GM18505 (cell line): ENCODE measurements at regions not wholly inside any gene's neighbourhood (a gene's known extent, or its start where the extent isn't known, plus 50 kb on each side); places are given as distances from the start of the nearest gene placed in this dataset.

Experiments
- ATAC-seq: cut with Tn5 transposase; IDR thresholded peaks from one replicate; pipeline ENCODE4 v1.9.1; 2021; ENCODE audit not compliant: unreplicated experiment
- POLR2A ChIP-seq: IDR thresholded peaks from 4 replicates; pipeline ENCODE4 v1.6.1; 2011; ENCODE audit warnings: borderline replicate concordance; ENCODE audit not compliant: insufficient read depth, insufficient read length; ENCODE audit errors: extremely low read depth

GRCh38 chr15:89421219-89421618 lies 75.2 kb downstream of the RHCG start:
- ATAC-seq: no peak
- no peak for TF ChIP-seq POLR2A

- no peak for TF ChIP-seq POLR2A
- no peak for ATAC-seq
Observed at GRCh38 chr15:89419370-89419984, 76.9 kb downstream of the RHCG start.

- TF ChIP-seq POLR2A: no peak
- ATAC-seq: no peak
Observed at GRCh38 chr15:89417206-89417725, 79.1 kb downstream of the RHCG start.

GRCh38 chr15:89416339-89417183 lies 79.8 kb downstream of the RHCG start:
- TF ChIP-seq POLR2A: no peak
- peak; percentile 60 for ATAC-seq

- no peak for ATAC-seq
- no peak for TF ChIP-seq POLR2A
Observed at GRCh38 chr15:89414571-89414970, 79.9 kb upstream of the POLG start.

- ATAC-seq: no peak
- TF ChIP-seq POLR2A: no peak
Observed at GRCh38 chr15:89413877-89414276, 79.3 kb upstream of the POLG start.

GRCh38 chr15:89412905-89413411 lies 78.3 kb upstream of the POLG start:
- no peak for TF ChIP-seq POLR2A
- no peak for ATAC-seq

GRCh38 chr15:89410039-89410435 lies 75.4 kb upstream of the POLG start:
- no peak for ATAC-seq
- no peak for TF ChIP-seq POLR2A

GRCh38 chr15:89409184-89410038 lies 74.8 kb upstream of the POLG start:
- no peak for ATAC-seq
- no peak for TF ChIP-seq POLR2A

DNA sequence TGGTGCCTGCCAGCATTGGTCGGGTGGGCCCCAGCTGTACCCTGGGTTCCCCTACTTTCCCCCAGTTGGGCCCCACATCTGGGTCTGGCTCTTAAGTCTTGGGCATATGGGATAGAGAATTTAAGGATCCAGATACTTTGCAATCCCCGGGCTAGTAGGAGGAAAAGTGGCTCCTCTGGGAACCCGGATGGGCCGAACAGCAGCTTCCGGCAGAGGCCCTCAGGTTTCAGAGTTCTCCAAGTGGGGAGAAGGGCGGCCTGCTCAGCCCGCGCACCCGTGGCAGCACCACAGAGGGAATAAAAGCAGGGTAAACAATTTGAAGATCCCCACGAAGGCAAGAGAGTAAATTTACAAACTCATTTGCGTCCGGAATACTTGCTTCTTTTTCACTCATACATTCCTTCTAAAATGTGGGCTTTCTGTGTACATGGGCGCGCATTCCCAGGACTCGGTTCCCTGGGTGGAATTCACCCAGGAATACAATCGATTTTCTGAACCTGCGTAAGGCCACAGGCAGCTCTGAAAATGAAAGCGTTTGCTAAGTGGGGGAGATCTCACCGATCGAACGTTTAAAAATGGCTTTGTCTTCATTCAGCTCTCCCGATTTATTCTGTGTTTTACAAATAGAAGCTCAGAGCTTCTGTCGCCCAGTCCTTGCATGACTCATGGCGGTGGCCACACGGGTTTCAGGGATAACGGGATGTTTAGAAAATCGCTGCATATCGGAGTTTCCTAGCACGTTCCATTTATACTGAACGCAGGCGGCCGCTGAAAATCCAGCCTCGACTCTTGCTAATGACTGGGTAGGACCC lies 74.0 kb upstream of the POLG start:
- no peak for ATAC-seq
- TF ChIP-seq POLR2A: no peak

DNA sequence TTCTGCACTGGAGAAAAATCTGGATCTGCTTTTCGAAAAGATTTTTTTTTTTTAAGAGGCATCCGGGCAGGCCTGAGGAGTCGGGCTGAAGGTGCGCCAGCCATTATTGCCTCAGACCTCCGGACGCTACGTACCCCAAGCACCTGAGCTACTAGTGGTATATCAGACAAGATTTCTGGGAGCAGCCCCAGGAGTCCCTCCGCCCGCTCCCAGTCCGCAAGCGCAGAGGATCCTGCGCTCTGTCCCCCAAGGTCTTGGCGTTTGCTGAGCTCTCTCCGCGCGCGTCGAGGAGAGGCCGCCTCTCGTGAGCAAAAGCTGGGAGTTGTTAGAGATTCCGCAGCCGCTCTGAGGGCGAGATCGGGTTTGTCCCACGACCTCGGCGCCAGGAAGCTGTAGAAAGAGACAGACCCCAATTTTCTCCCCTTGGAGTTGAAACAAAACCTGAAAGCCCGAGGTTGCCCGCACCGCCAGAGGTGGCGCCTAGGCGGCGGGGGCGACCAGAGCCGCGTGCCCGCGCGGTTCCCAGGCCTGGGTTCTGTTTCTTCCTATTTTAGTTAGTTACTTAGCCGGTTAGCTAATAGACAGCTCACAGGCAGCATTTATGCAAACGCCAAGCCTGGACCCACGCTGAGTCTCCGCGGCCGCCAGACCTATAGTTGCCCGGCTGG lies 72.5 kb upstream of the POLG start:
- no peak for ATAC-seq
- no peak for TF ChIP-seq POLR2A

- TF ChIP-seq POLR2A: no peak
- ATAC-seq: no peak
Observed at GRCh38 chr15:89406218-89406939, 71.8 kb upstream of the POLG start.

GRCh38 chr15:89405494-89405893 lies 70.9 kb upstream of the POLG start:
- no peak for ATAC-seq
- TF ChIP-seq POLR2A: no peak
